CD14-positive monocyte (primary cell): ENCODE measurements at regions not wholly inside any gene's neighbourhood (a gene's known extent, or its start where the extent isn't known, plus 50 kb on each side); places are given as distances from the start of the nearest gene placed in this dataset.

ENCODE experiments used
- DNase-seq, 3 donors: peaks; one replicate each; pipeline ENCODE4 v3.0.0-alpha.2; 2011 to 2022
- H2AFZ ChIP-seq: 2 replicates; pipeline ENCODE4 v1.6.0; 2012; ENCODE audit warnings: mild to moderate bottlenecking, low read depth, low read length, inconsistent platforms; ENCODE audit not compliant: insufficient read depth, poor library complexity, severe bottlenecking
- H3K27ac ChIP-seq, 2 donors: 1 replicate in 1 of 2; 2 replicates in 1 of 2; pipeline ENCODE4 v1.5.1; 2012 to 2013; ENCODE audit warnings: low read length in 2 of 2, control low read depth in 1 of 2, inconsistent platforms in 1 of 2, low read depth in 1 of 2, mild to moderate bottlenecking in 1 of 2
- H3K27me3 ChIP-seq, 2 donors: one replicate each; pipeline versions ENCODE4 v1.6.0 to v1.6.1; 2011 to 2013; ENCODE audit warnings: low read length in 2 of 2; ENCODE audit not compliant: control insufficient read depth in 2 of 2, insufficient read depth in 2 of 2
- H3K36me3 ChIP-seq, 2 donors: replicated peaks in 1 of 2; 1 replicate in 1 of 2; 2 replicates in 1 of 2; pipeline versions ENCODE4 v1.5.1 to v1.6.1; 2012 to 2013; ENCODE audit warnings: low read length in 2 of 2, control low read depth in 1 of 2, inconsistent platforms in 1 of 2, mild to moderate bottlenecking in 1 of 2; ENCODE audit not compliant: insufficient read depth in 2 of 2, control insufficient read depth in 1 of 2
- H3K4me1 ChIP-seq, 2 donors: 1 replicate in 1 of 2; 2 replicates in 1 of 2; pipeline versions ENCODE4 v1.5.1 to v1.6.1; 2012 to 2013; ENCODE audit warnings: low read length in 2 of 2, control low read depth in 1 of 2, inconsistent platforms in 1 of 2, mild to moderate bottlenecking in 1 of 2, moderate library complexity in 1 of 2; ENCODE audit not compliant: insufficient read depth in 2 of 2, control insufficient read depth in 1 of 2
- H3K4me2 ChIP-seq: replicated peaks from 2 replicates; pipeline ENCODE3; 2012; ENCODE audit warnings: low read length, moderate library complexity, mild to moderate bottlenecking; ENCODE audit not compliant: poor library complexity, severe bottlenecking; ENCODE audit errors: extremely low read depth
- H3K4me3 ChIP-seq, 3 experiments: fragments of 200-600 bp in 1 of 3; sonication (generic) in 1 of 3; replicated peaks in 1 of 3; 1 replicate in 2 of 3; 2 replicates in 1 of 3; pipeline ENCODE4 v1.5.1; 2011 to 2013; ENCODE audit warnings: low read length in 3 of 3, mild to moderate bottlenecking in 3 of 3, control low read depth in 2 of 3, low read depth in 2 of 3, inconsistent platforms in 1 of 3, moderate library complexity in 1 of 3
- H3K79me2 ChIP-seq: 2 replicates; pipeline ENCODE4 v1.6.0; 2012; ENCODE audit warnings: mild to moderate bottlenecking, control low read depth, inconsistent platforms, low read length, moderate library complexity; ENCODE audit not compliant: insufficient read depth
- H3K9ac ChIP-seq: 2 replicates; pipeline ENCODE4 v1.6.0; 2017; ENCODE audit warnings: low read length, mild to moderate bottlenecking; ENCODE audit not compliant: insufficient read depth, poor library complexity, severe bottlenecking
- H3K9me3 ChIP-seq, 2 donors: replicated peaks in 1 of 2; 1 replicate in 1 of 2; 2 replicates in 1 of 2; pipeline versions ENCODE4 v1.5.1 to v1.6.1; 2012 to 2013; ENCODE audit warnings: low read length in 2 of 2, control low read depth in 1 of 2; ENCODE audit not compliant: control insufficient read depth in 1 of 2, insufficient read depth in 1 of 2
- H4K20me1 ChIP-seq: 2 replicates; pipeline ENCODE4 v1.6.0; 2012; ENCODE audit warnings: mild to moderate bottlenecking, low read length, control low read depth, moderate library complexity; ENCODE audit not compliant: insufficient read depth
- H3K27ac Mint-ChIP-seq, 7 donors: one replicate each; pipeline ENCODE4 v1.8.0; 2020; ENCODE audit warnings: mild to moderate bottlenecking in 7 of 7, mixed read lengths in 7 of 7, moderate library complexity in 6 of 7, inconsistent platforms in 2 of 7
- H3K27me3 Mint-ChIP-seq, 3 donors: one replicate each; pipeline ENCODE4 v1.8.0; 2021 to 2022; ENCODE audit warnings: low read depth in 3 of 3, mild to moderate bottlenecking in 3 of 3, mixed read lengths in 3 of 3, moderate library complexity in 3 of 3, inconsistent platforms in 1 of 3
- H3K36me3 Mint-ChIP-seq, 2 donors: one replicate each; pipeline ENCODE4 v1.8.0; 2020; ENCODE audit warnings: mixed read lengths in 2 of 2, inconsistent platforms in 1 of 2, mild to moderate bottlenecking in 1 of 2
- H3K4me1 Mint-ChIP-seq: one replicate; pipeline ENCODE4 v1.8.0; 2020; ENCODE audit warnings: mild to moderate bottlenecking, mixed read lengths
- H3K4me3 Mint-ChIP-seq, 2 donors: one replicate each; pipeline ENCODE4 v1.8.0; 2020; ENCODE audit warnings: mild to moderate bottlenecking in 2 of 2, mixed read lengths in 2 of 2, moderate library complexity in 1 of 2
- H3K9me3 Mint-ChIP-seq, 7 donors: one replicate each; pipeline ENCODE4 v1.8.0; 2020 to 2022; ENCODE audit warnings: mixed read lengths in 7 of 7, mild to moderate bottlenecking in 6 of 7, moderate library complexity in 6 of 7, inconsistent platforms in 2 of 7
- WGBS: methylation state at CpG from one replicate; pipeline ENCODE4 v1.1.5; 2013; ENCODE audit warnings: missing lambda C conversion rate; ENCODE audit not compliant: insufficient coverage; 5-methylcytosine and 5-hydroxymethylcytosine counted together
- intact Hi-C, 2 donors: fragments of 100-400 bp; cut with micrococcal nuclease; formaldehyde crosslinking; loops; one replicate each; pipeline versions ENCODE4 v1.15.0 to v1.15.1; 2023
- TF ChIP-seq, protein P1 (sequence below): fragments of 200-600 bp; IDR thresholded peaks from one replicate; pipeline ENCODE4 v1.8.0; 2022; ENCODE audit warnings: antibody characterized with exemption, mild to moderate bottlenecking

DNA sequence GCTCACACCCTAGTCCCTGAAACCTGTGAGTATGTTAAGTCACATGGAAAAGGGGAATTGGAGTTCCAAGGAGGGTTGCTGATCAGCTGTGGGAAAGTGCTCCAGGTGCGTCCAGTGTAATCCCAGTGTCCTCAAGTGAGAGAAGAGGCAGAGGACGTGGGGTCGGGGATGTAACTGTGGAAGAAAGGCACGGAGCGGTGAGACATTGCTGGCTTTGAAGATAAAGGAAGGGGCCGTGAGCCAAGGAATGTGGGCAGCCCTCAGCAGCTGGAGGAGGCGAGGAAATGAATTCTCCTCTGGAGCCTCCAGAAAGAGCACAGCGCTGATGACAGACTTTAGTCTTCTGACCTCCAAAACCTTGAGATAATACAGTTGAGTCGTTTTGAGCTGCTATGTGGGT, 191.6 kb upstream of the TMEM132C start:
- peaks cover 0 to 3% (median 3%) of the 10 kb centered on the region in 3 donors for H3K27me3 Mint-ChIP-seq
- Histone ChIP-seq H3K27me3 (no peaks in the 10 kb centered on the region), H3K36me3 (no peaks in the 10 kb centered on the region), H2AFZ (no peak overlapping the region), H3K27ac (no peak overlapping the region), H3K4me2 (no peak overlapping the region), H3K79me2 (no peaks in the 10 kb centered on the region), H3K9ac (no peak overlapping the region), H3K4me3 (no peak overlapping the region), H3K9me3 (peaks cover 0 to 8% of the 10 kb centered on the region in 2 donors), H3K4me1 (no peaks in the 10 kb centered on the region), H4K20me1 (no peaks in the 10 kb centered on the region)
- DNase-seq: no peak
- peaks cover 0 to 9% (median 5%) of the 10 kb centered on the region in 7 donors for H3K9me3 Mint-ChIP-seq
- H3K36me3 Mint-ChIP-seq: no peaks in the 10 kb centered on the region
- TF ChIP-seq, protein P1, sequence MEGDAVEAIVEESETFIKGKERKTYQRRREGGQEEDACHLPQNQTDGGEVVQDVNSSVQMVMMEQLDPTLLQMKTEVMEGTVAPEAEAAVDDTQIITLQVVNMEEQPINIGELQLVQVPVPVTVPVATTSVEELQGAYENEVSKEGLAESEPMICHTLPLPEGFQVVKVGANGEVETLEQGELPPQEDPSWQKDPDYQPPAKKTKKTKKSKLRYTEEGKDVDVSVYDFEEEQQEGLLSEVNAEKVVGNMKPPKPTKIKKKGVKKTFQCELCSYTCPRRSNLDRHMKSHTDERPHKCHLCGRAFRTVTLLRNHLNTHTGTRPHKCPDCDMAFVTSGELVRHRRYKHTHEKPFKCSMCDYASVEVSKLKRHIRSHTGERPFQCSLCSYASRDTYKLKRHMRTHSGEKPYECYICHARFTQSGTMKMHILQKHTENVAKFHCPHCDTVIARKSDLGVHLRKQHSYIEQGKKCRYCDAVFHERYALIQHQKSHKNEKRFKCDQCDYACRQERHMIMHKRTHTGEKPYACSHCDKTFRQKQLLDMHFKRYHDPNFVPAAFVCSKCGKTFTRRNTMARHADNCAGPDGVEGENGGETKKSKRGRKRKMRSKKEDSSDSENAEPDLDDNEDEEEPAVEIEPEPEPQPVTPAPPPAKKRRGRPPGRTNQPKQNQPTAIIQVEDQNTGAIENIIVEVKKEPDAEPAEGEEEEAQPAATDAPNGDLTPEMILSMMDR: no peak
- H3K27ac Mint-ChIP-seq: no peak overlapping the region
- 97% methylated on average over 8 of the region's 9 CpGs for WGBS
- H3K4me1 Mint-ChIP-seq: no peaks in the 10 kb centered on the region
- intact Hi-C loops: no loop called here
- H3K4me3 Mint-ChIP-seq: no peak overlapping the region

DNA sequence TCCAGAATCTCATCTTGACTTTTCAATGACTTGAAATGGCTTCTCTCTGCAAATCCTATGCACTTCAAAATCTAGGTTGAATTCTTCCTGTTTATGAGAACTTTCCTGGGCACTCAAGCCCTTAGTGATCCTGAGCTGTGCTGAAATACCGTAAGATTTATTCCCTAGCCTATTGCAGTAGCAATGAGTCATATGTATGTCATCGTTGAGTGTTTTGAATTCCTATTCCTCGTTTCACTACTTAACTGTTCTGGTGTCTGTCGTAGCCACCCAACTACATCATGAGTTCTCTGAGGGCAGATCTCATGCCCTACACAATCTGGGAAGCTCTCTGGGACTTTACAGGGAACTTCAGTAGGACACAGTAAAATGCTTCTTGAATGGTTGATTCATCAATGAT, 190.8 kb upstream of the TMEM132C start:
- Histone ChIP-seq H3K36me3 (no peaks in the 10 kb centered on the region), H3K27me3 (no peaks in the 10 kb centered on the region), H3K27ac (no peak overlapping the region), H3K4me1 (no peaks in the 10 kb centered on the region), H3K4me3 (no peak overlapping the region), H4K20me1 (no peaks in the 10 kb centered on the region), H2AFZ (no peak overlapping the region), H3K9me3 (peaks cover 0 to 8% of the 10 kb centered on the region in 2 donors), H3K79me2 (no peaks in the 10 kb centered on the region), H3K9ac (no peak overlapping the region), H3K4me2 (no peak overlapping the region)
- 87% methylated on average over 3 of the region's 4 CpGs for WGBS
- intact Hi-C loops: no loop called here
- TF ChIP-seq, protein P1: no peak
- peaks cover 0 to 5% (median 3%) of the 10 kb centered on the region in 3 donors for H3K27me3 Mint-ChIP-seq
- no peaks in the 10 kb centered on the region for H3K36me3 Mint-ChIP-seq
- peaks cover 0 to 9% (median 5%) of the 10 kb centered on the region in 7 donors for H3K9me3 Mint-ChIP-seq
- no peak for DNase-seq
- H3K4me3 Mint-ChIP-seq: no peak overlapping the region
- H3K4me1 Mint-ChIP-seq: no peaks in the 10 kb centered on the region
- H3K27ac Mint-ChIP-seq: no peak overlapping the region
